ENCODE measurements at regions not wholly inside any gene's neighbourhood (a gene's known extent, or its start where the extent isn't known, plus 50 kb on each side); places are given as distances from the start of the nearest gene placed in this dataset.

GRCh38 chr13:89832827-89833226, 1514.7 kb upstream of the MIR17HG start:
- TF ChIP-seq, protein P1, sequence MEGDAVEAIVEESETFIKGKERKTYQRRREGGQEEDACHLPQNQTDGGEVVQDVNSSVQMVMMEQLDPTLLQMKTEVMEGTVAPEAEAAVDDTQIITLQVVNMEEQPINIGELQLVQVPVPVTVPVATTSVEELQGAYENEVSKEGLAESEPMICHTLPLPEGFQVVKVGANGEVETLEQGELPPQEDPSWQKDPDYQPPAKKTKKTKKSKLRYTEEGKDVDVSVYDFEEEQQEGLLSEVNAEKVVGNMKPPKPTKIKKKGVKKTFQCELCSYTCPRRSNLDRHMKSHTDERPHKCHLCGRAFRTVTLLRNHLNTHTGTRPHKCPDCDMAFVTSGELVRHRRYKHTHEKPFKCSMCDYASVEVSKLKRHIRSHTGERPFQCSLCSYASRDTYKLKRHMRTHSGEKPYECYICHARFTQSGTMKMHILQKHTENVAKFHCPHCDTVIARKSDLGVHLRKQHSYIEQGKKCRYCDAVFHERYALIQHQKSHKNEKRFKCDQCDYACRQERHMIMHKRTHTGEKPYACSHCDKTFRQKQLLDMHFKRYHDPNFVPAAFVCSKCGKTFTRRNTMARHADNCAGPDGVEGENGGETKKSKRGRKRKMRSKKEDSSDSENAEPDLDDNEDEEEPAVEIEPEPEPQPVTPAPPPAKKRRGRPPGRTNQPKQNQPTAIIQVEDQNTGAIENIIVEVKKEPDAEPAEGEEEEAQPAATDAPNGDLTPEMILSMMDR (conservative IDR thresholded peaks at IDR 0.05): no peak
- H3K27ac Mint-ChIP-seq (ENCODE audit: unreplicated experiment): no peak overlapping the region
- H3K4me3 Mint-ChIP-seq: no peak overlapping the region

DNA sequence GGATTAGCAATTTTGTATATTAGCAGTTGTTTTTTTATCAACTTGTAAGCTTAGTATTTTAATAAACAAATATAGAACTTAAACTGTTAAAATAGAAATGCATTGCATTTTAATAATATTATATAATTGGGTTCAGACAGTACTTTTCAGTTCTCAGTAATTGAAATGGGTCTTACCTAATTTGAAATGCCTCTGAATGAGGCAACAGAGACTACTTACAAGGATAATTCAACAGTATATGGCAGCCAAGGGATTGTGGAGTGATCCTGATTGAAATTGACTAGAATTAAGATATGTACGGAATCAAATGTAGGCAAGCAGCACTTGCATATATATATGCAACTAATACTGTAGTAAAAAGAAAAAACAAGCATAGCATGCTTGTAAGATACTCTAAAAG, 1503.9 kb upstream of the MIR17HG start:
- Mint-ChIP-seq H3K27me3 (ENCODE audit: low read depth) (no peaks in the 10 kb centered on the region), H3K4me1 (peaks cover 6% of the 10 kb centered on the region), H3K9me3 (peaks cover 9% of the 10 kb centered on the region), H3K27ac (ENCODE audit: unreplicated experiment) (no peak overlapping the region), H3K4me3 (no peak overlapping the region), H3K36me3 (ENCODE audit: low read depth) (no peaks in the 10 kb centered on the region)
- TF ChIP-seq, protein P1 (conservative IDR thresholded peaks at IDR 0.05): no peak
- DNase-seq (ENCODE audit: low read depth, low spot score): no peak

More at GRCh38 chr13:89832827-89833226, 1514.7 kb upstream of the MIR17HG start:
- Mint-ChIP-seq H3K27me3 (ENCODE audit: low read depth) (no peaks in the 10 kb centered on the region), H3K4me1 (peaks cover 7% of the 10 kb centered on the region), H3K9me3 (peaks cover 4% of the 10 kb centered on the region), H3K36me3 (ENCODE audit: low read depth) (no peaks in the 10 kb centered on the region)
- no peak for DNase-seq (ENCODE audit: low read depth, low spot score)

DNA sequence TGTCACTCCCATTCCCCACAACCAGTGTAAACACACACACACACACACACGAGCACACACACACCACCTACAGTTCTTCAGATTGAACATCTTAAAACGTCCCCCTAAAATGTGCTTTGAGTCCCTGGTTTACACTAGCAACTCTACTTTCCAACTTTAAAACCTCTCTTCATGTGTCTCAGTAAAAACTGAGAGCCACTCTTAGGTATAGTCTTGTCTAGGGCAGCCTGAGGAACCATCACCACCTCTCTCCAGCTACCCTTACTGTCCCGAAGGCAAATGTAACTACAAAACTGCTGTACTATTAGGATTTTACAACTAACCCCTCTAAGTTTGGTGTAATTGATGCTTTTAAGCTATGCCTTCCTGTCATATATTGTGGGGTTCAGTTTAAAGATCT, 1501.6 kb upstream of the MIR17HG start:
- no peaks in the 10 kb centered on the region for H3K27me3 Mint-ChIP-seq (ENCODE audit: low read depth)
- peaks cover 12% of the 10 kb centered on the region for H3K9me3 Mint-ChIP-seq
- no peaks in the 10 kb centered on the region for H3K4me1 Mint-ChIP-seq
- H3K27ac Mint-ChIP-seq (ENCODE audit: unreplicated experiment): no peak overlapping the region
- TF ChIP-seq, protein P1 (conservative IDR thresholded peaks at IDR 0.05): no peak
- H3K4me3 Mint-ChIP-seq: no peak overlapping the region
- H3K36me3 Mint-ChIP-seq (ENCODE audit: low read depth): no peaks in the 10 kb centered on the region
- DNase-seq (ENCODE audit: low read depth, low spot score): no peak

DNA sequence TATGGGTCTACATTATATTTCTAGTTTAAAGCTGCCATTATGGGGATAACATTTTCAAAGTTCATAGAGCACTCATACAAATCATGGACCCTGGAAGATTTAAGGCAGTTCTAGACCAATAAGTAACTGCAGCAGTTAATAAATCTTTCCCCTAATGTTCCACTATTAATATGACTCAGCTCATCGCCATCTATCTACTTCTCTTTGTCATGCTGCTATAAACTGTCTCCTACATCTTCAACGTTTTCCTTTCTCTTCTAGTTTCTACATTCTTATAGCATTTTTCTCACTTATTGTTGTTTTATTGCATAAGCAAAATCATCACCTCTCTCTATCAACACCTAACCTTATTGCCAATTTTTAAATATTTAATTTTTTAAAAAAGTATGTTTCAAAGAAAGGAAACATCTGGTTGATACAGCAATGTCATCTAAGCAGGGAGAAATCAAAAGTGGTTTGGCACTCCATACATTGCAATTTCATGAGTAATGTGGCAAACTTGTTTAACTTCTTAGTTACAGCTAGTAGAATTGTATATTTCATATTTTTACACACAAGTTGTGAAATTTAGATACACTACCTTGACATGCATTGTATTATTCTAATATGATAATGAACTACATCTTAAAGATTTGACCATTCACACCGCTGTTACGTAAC, 1500.4 kb upstream of the MIR17HG start:
- Mint-ChIP-seq H3K9me3 (peaks cover 12% of the 10 kb centered on the region), H3K27ac (ENCODE audit: unreplicated experiment) (no peak overlapping the region), H3K4me3 (no peak overlapping the region), H3K4me1 (no peaks in the 10 kb centered on the region), H3K27me3 (ENCODE audit: low read depth) (no peaks in the 10 kb centered on the region), H3K36me3 (ENCODE audit: low read depth) (no peaks in the 10 kb centered on the region)
- TF ChIP-seq, protein P1 (conservative IDR thresholded peaks at IDR 0.05): no peak
- no peak for DNase-seq (ENCODE audit: low read depth, low spot score)

DNA sequence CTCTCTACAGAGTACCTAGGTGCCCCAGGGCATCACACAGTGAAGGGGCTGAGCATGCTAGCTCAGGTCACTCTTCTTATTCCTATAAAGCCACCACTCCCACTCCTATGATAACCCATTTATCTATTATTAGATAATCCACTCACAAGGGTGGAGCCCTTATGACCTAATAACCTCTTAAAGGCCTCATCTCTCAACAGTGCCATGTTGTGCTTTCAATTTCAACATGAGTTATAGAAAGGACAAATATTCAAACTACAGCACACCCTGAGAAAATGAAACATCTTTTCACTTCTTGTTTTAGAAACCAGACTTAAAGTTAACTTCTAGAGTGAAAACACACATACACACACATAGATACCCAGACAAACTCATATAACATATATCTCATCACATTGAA, 1494.9 kb upstream of the MIR17HG start:
- Mint-ChIP-seq H3K27me3 (ENCODE audit: low read depth) (no peaks in the 10 kb centered on the region), H3K4me1 (no peaks in the 10 kb centered on the region), H3K9me3 (peaks cover 9% of the 10 kb centered on the region), H3K36me3 (ENCODE audit: low read depth) (no peaks in the 10 kb centered on the region), H3K4me3 (no peak overlapping the region), H3K27ac (ENCODE audit: unreplicated experiment) (no peak overlapping the region)
- TF ChIP-seq, protein P1 (conservative IDR thresholded peaks at IDR 0.05): no peak
- no peak for DNase-seq (ENCODE audit: low read depth, low spot score)
